GM06990 (cell line): ENCODE measurements at regions not wholly inside any gene's neighbourhood (a gene's known extent, or its start where the extent isn't known, plus 50 kb on each side); places are given as distances from the start of the nearest gene placed in this dataset.

Experiments used
- DNase-seq: peaks from one replicate; pipeline ENCODE4 v3.0.0-alpha.2; 2011; ENCODE audit not compliant: insufficient read length; ENCODE audit errors: extremely low read depth
- H3K27me3 ChIP-seq: replicated peaks from 2 replicates; pipeline ENCODE4 v1.6.0; 2011; ENCODE audit warnings: low read length; ENCODE audit not compliant: control insufficient read depth, insufficient read depth
- H3K36me3 ChIP-seq: 2 replicates; pipeline ENCODE4 v1.5.1; 2011; ENCODE audit warnings: low read length; ENCODE audit not compliant: control insufficient read depth, insufficient read depth
- H3K4me3 ChIP-seq: replicated peaks from 2 replicates; pipeline ENCODE4 v1.5.1; 2011; ENCODE audit warnings: low read depth, mild to moderate bottlenecking, control low read depth, low read length
- CTCF ChIP-seq: IDR thresholded peaks from 2 replicates; pipeline ENCODE4 v1.5.1; 2011; ENCODE audit warnings: low read length, control low read depth, mild to moderate bottlenecking, inconsistent platforms; ENCODE audit not compliant: insufficient read depth, poor library complexity, severe bottlenecking

- H3K27me3 ChIP-seq, result no peaks in the 10 kb centered on the region
- no peak overlapping the region for H3K4me3 ChIP-seq
- no peak for TF ChIP-seq CTCF
- H3K36me3 ChIP-seq, result no peaks in the 10 kb centered on the region
- DNase-seq, result no peak
These were observed 370.6 kb upstream of the NAALADL2 start for GRCh38 chr3:174488527-174488926.

- H3K27me3 ChIP-seq, result no peaks in the 10 kb centered on the region
- TF ChIP-seq CTCF, result no peak
- H3K4me3 ChIP-seq, result no peak overlapping the region
- H3K36me3 ChIP-seq, result no peaks in the 10 kb centered on the region
- no peak for DNase-seq
These were observed 363.8 kb upstream of the NAALADL2 start for GRCh38 chr3:174495311-174495710.

DNA sequence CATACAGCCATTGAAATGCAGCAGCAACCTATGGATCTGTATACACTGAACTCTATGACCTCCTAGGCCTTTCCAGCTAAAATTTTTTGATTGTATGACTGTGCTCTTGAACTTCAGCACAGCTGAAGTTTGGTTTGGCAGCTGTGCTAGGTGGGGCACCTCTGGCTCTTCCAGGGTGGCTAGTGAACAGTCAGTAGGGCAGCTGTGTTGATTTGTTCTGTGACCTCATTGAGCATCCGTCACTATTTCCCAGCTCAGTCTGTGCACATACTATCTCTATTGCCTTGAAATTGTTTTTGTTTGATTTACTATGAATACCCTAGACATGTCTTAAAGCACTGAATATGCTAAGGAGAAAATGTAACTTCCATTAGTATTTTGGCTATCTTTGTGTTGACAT lies 363.2 kb upstream of the NAALADL2 start:
- no peaks in the 10 kb centered on the region for H3K27me3 ChIP-seq
- no peak for TF ChIP-seq CTCF
- no peak for DNase-seq
- no peaks in the 10 kb centered on the region for H3K36me3 ChIP-seq
- no peak overlapping the region for H3K4me3 ChIP-seq

- Histone ChIP-seq H3K36me3 (no peaks in the 10 kb centered on the region), H3K4me3 (no peak overlapping the region), H3K27me3 (no peaks in the 10 kb centered on the region)
- no peak for TF ChIP-seq CTCF
- no peak for DNase-seq
These were observed 360.5 kb upstream of the NAALADL2 start for GRCh38 chr3:174498638-174499037.

DNA sequence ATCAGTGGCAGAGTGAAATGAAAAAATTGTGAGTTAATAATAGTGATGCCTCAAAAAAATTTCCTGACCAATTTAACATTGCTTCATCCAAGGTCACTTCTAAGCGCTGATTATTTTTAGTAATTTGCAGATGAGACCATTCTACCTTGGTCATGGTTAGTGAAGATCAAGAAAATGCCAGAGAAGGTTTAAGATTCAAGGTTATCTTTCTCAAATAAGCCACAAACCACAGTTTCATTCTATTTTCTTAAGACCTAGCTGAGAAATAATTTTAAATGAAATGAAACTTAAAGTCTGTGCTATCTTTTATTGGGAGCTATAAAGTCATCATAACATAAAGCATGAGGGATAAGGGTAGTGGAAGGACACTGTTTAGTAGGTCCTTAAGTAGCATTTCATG lies 353.9 kb upstream of the NAALADL2 start:
- TF ChIP-seq CTCF, result no peak
- no peak for DNase-seq
- no peak overlapping the region for H3K4me3 ChIP-seq
- H3K36me3 ChIP-seq, result no peaks in the 10 kb centered on the region
- H3K27me3 ChIP-seq, result no peaks in the 10 kb centered on the region

GRCh38 chr3:174524203-174524602 lies 334.9 kb upstream of the NAALADL2 start:
- Histone ChIP-seq H3K27me3 (no peaks in the 10 kb centered on the region), H3K4me3 (no peak overlapping the region), H3K36me3 (no peaks in the 10 kb centered on the region)
- no peak for DNase-seq
- no peak for TF ChIP-seq CTCF
